ENCODE measurements at regions not wholly inside any gene's neighbourhood (a gene's known extent, or its start where the extent isn't known, plus 50 kb on each side); places are given as distances from the start of the nearest gene placed in this dataset.
"Not testable (repeated sequence)": the region's sequence is repeated elsewhere in the genome, so short reads cannot be mapped to it uniquely, and the experiment has no call there.

- Histone ChIP-seq H3K4me1 (no peaks in the 10 kb centered on the region), H3K27me3 (no peaks in the 10 kb centered on the region), H3K9me3 (no peaks in the 10 kb centered on the region), H3K27ac (no peak overlapping the region), H3K4me3 (no peak overlapping the region), H3K36me3 (no peaks in the 10 kb centered on the region)
- TF ChIP-seq POLR2A (IDR thresholded peaks at IDR 0.05), result no peak
- TF ChIP-seq, protein P1, sequence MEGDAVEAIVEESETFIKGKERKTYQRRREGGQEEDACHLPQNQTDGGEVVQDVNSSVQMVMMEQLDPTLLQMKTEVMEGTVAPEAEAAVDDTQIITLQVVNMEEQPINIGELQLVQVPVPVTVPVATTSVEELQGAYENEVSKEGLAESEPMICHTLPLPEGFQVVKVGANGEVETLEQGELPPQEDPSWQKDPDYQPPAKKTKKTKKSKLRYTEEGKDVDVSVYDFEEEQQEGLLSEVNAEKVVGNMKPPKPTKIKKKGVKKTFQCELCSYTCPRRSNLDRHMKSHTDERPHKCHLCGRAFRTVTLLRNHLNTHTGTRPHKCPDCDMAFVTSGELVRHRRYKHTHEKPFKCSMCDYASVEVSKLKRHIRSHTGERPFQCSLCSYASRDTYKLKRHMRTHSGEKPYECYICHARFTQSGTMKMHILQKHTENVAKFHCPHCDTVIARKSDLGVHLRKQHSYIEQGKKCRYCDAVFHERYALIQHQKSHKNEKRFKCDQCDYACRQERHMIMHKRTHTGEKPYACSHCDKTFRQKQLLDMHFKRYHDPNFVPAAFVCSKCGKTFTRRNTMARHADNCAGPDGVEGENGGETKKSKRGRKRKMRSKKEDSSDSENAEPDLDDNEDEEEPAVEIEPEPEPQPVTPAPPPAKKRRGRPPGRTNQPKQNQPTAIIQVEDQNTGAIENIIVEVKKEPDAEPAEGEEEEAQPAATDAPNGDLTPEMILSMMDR (IDR thresholded peaks at IDR 0.05), result no peak
- intact Hi-C loops (cut with DNase I; ENCODE audit: low total_unique reads), result no loop called here
- DNase-seq, result no peak
Observed at GRCh38 chr10:53331460-53331859, 558.9 kb upstream of the MBL2 start.

DNA sequence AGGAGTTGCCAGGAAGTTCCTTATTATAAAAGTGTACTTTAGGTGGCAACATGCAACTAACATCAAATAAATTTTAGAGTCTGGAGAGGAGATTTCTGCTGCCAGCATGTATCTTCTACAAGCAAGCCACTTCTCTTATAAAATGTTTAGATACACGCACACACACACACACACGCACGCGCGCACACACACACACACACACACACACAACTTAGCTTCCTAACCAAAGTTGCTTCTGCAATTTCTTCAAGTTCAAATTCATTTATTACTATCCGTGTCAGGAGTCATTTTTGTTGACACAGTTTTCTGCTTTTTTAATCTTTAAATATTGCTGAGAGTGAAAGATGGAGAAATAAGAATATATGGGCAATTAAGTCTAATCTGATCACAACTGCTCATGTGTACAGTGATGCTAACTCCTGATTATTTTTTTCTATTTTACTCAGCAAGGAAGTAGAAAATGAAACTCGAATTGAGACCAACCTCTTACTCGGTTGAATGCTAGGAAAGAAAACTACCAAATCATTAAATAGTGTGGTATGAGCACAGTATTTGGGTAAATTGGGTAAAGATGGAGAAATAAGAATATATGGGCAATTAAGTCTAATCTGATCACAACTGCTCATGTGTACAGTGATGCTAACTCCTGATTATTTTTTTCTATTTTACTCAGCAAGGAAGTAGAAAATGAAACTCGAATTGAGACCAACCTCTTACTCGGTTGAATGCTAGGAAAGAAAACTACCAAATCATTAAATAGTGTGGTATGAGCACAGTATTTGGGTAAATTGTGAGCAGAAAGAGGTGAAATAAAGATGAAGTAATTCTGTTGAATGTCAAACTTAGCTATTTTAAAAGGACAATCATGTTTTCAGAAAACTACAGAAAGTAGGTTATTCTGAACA lies 554.1 kb upstream of the MBL2 start:
- H3K4me1 ChIP-seq; H3K27me3 ChIP-seq; H3K27ac ChIP-seq; intact Hi-C loops (cut with DNase I; ENCODE audit: low total_unique reads); H3K4me3 ChIP-seq; H3K36me3 ChIP-seq; H3K9me3 ChIP-seq; DNase-seq: not testable (repeated sequence)

- Histone ChIP-seq H3K27me3 (no peaks in the 10 kb centered on the region), H3K4me3 (no peak overlapping the region), H3K27ac (no peak overlapping the region), H3K36me3 (no peaks in the 10 kb centered on the region), H3K9me3 (no peaks in the 10 kb centered on the region), H3K4me1 (no peaks in the 10 kb centered on the region)
- DNase-seq, result no peak
- TF ChIP-seq, protein P1 (IDR thresholded peaks at IDR 0.05), result no peak
- no peak for TF ChIP-seq POLR2A (IDR thresholded peaks at IDR 0.05)
- intact Hi-C loops (cut with DNase I; ENCODE audit: low total_unique reads), result no loop called here
Observed at GRCh38 chr10:53325066-53325465, 552.5 kb upstream of the MBL2 start.

DNA sequence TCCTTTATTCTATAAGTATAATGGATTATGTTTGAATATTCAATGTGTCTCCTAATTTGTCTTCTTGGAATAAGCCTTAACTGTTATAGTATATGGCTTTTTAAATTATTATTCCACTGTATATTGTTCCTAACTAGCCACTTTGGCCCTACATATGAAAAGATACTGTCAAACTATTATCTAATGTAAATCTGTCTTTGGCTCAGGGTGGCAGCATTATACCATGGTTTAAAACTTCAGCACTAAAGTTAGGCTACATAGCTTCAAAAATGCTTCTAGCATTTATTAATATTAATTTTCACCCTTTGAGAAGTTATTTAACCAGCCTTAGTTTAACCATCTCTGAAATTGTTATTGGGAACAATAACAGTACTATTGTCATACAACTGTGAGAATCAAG lies 543.1 kb upstream of the MBL2 start:
- Histone ChIP-seq H3K4me1 (no peaks in the 10 kb centered on the region), H3K9me3 (no peaks in the 10 kb centered on the region), H3K27ac (no peak overlapping the region), H3K4me3 (no peak overlapping the region), H3K36me3 (no peaks in the 10 kb centered on the region), H3K27me3 (no peaks in the 10 kb centered on the region)
- DNase-seq, result no peak
- TF ChIP-seq, protein P1 (IDR thresholded peaks at IDR 0.05), result no peak
- no peak for TF ChIP-seq POLR2A (IDR thresholded peaks at IDR 0.05)
- intact Hi-C loops (cut with DNase I; ENCODE audit: low total_unique reads), result no loop called here

GRCh38 chr10:53314876-53315275 lies 542.3 kb upstream of the MBL2 start:
- TF ChIP-seq, protein P1 (IDR thresholded peaks at IDR 0.05), result no peak
- TF ChIP-seq POLR2A (IDR thresholded peaks at IDR 0.05), result no peak
- intact Hi-C loops (cut with DNase I; ENCODE audit: low total_unique reads), result no loop called here

More at GRCh38 chr10:53314876-53315275, 542.3 kb upstream of the MBL2 start:
- H3K27me3 ChIP-seq, result no peaks in the 10 kb centered on the region
- no peak for DNase-seq
- H3K9me3 ChIP-seq, result no peaks in the 10 kb centered on the region
- no peaks in the 10 kb centered on the region for H3K4me1 ChIP-seq
- H3K4me3 ChIP-seq, result no peak overlapping the region
- H3K36me3 ChIP-seq, result no peaks in the 10 kb centered on the region
- no peak overlapping the region for H3K27ac ChIP-seq
